ENCODE measurements at regions not wholly inside any gene's neighbourhood (a gene's known extent, or its start where the extent isn't known, plus 50 kb on each side); places are given as distances from the start of the nearest gene placed in this dataset.

- Histone ChIP-seq H3K27ac (no peak overlapping the region), H3K4me1 (peaks cover 0 to 41% of the 10 kb centered on the region in 2 donors), H3K9me3 (no peaks in the 10 kb centered on the region), H3K27me3 (no peaks in the 10 kb centered on the region), H3K4me3 (no peak overlapping the region), H3K36me3 (no peaks in the 10 kb centered on the region)
- TF ChIP-seq, protein P1, sequence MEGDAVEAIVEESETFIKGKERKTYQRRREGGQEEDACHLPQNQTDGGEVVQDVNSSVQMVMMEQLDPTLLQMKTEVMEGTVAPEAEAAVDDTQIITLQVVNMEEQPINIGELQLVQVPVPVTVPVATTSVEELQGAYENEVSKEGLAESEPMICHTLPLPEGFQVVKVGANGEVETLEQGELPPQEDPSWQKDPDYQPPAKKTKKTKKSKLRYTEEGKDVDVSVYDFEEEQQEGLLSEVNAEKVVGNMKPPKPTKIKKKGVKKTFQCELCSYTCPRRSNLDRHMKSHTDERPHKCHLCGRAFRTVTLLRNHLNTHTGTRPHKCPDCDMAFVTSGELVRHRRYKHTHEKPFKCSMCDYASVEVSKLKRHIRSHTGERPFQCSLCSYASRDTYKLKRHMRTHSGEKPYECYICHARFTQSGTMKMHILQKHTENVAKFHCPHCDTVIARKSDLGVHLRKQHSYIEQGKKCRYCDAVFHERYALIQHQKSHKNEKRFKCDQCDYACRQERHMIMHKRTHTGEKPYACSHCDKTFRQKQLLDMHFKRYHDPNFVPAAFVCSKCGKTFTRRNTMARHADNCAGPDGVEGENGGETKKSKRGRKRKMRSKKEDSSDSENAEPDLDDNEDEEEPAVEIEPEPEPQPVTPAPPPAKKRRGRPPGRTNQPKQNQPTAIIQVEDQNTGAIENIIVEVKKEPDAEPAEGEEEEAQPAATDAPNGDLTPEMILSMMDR (IDR thresholded peaks at IDR 0.05): no peak
- intact Hi-C loops (cut with DNase I): no loop called here
- no peak for DNase-seq (ENCODE audit: low spot score in 2 of 2)
Measured at GRCh38 chr10:94107191-94107590, 113.5 kb downstream of the PLCE1 start.

- Histone ChIP-seq H3K27ac (no peak overlapping the region), H3K27me3 (no peaks in the 10 kb centered on the region), H3K9me3 (no peaks in the 10 kb centered on the region), H3K4me1 (peaks cover 4 to 41% of the 10 kb centered on the region in 2 donors), H3K4me3 (no peak overlapping the region), H3K36me3 (no peaks in the 10 kb centered on the region)
- DNase-seq (ENCODE audit: low spot score in 2 of 2): no peak
- intact Hi-C loops (cut with DNase I): no loop called here
- TF ChIP-seq, protein P1 (IDR thresholded peaks at IDR 0.05): no peak
Measured at GRCh38 chr10:94108200-94108599, 114.5 kb downstream of the PLCE1 start.

DNA sequence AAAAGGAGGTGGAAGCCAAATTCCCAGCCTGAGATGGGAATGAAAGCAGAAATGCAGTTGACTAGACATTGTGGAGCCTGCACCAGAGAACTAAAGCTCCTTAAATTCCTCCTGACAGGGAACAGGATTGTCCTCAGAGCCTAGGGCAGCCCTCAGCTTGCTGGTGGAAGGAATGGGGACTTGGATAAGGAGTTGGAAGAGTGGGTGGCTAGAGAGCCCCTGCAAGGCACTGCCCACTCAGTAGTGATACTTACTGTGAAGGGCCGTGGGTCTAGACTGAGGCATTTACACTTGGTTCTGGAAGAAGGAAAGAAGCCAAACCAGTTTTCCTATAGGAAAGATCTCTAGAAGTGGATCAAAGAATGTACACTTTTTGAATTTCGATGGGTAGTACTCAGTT, 117.6 kb downstream of the PLCE1 start:
- peaks cover 4 to 27% of the 10 kb centered on the region in 2 donors for H3K4me1 ChIP-seq
- no peaks in the 10 kb centered on the region for H3K36me3 ChIP-seq
- H3K27ac ChIP-seq: peak overlapping the region; percentile 67 to 74
- no peaks in the 10 kb centered on the region for H3K27me3 ChIP-seq
- TF ChIP-seq, protein P1 (IDR thresholded peaks at IDR 0.05): no peak
- intact Hi-C loops (cut with DNase I): loop anchor here (2.0 kb wide), 1 partner anchor 19 kb away; no protein-coding TSS in a partner anchor
- no peak for DNase-seq (ENCODE audit: low spot score in 2 of 2)
- H3K9me3 ChIP-seq: no peaks in the 10 kb centered on the region
- H3K4me3 ChIP-seq: peak overlapping the region in 1 of 2 donors; percentile 36

DNA sequence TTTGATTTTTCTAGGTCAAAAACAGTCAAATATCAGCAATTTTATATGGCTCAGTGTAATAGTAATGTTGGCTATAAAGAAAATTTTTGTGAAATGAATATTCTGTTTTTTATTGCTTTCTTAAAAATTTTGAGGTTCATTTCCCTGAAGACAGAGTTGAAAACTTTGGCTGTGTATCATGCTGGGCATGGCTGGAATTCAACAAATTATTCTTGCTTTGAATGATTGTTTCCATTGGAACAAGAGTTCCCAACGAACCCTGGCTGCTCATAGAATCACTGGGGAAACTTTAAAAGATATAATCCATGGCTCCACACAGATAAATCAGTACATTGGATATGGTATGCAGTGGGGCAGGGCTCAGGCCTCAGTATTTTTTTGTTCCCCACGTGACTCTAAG, 118.6 kb downstream of the PLCE1 start:
- H3K4me3 ChIP-seq: no peak overlapping the region
- H3K4me1 ChIP-seq: peaks cover 4 to 27% of the 10 kb centered on the region in 2 donors
- H3K9me3 ChIP-seq: no peaks in the 10 kb centered on the region
- no peak for DNase-seq (ENCODE audit: low spot score in 2 of 2)
- TF ChIP-seq, protein P1 (IDR thresholded peaks at IDR 0.05): no peak
- no peaks in the 10 kb centered on the region for H3K36me3 ChIP-seq
- intact Hi-C loops (cut with DNase I): no loop called here
- H3K27ac ChIP-seq: peak overlapping the region; percentile 67 to 74
- no peaks in the 10 kb centered on the region for H3K27me3 ChIP-seq

DNA sequence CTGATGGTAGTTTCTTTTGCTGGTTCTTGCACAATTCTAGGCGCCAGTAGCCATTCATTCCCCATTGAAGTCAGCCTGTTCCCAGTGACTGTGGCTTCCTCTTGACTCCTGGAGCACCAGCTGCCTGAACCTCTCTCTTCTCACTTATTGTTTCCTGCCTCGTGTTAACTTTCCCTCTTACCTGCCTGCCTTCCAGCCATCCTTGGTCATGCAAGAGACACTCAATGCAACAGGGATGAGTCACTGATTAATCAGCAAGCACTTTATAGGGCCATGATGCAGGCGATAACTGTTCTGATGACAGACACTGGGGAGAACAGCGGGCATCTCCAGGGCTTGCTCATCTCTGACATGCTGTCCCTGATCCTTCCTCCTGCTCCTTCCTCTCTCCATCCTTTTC, 122.0 kb downstream of the PLCE1 start:
- intact Hi-C loops (cut with DNase I): no loop called here

More for the DNA sequence above, 122.0 kb downstream of the PLCE1 start:
- Histone ChIP-seq H3K4me1 (peaks cover 4 to 25% of the 10 kb centered on the region in 2 donors), H3K36me3 (no peaks in the 10 kb centered on the region), H3K9me3 (no peaks in the 10 kb centered on the region), H3K27me3 (no peaks in the 10 kb centered on the region), H3K27ac (peak overlapping the region in 1 of 2 donors; percentile 15), H3K4me3 (no peak overlapping the region)
- DNase-seq (ENCODE audit: low spot score in 2 of 2): no peak
- TF ChIP-seq, protein P1 (IDR thresholded peaks at IDR 0.05): no peak

Measured in ascending aorta (tissue), 2 donors.